T-helper 1 cell (primary cell): ENCODE measurements at regions not wholly inside any gene's neighbourhood (a gene's known extent, or its start where the extent isn't known, plus 50 kb on each side); places are given as distances from the start of the nearest gene placed in this dataset.

ENCODE experiments used
- DNase-seq, 5 donors: peaks; one replicate each; pipeline ENCODE4 v3.0.0-alpha.2; 2012 to 2020

- no peak for DNase-seq
Observed at GRCh38 chr9:14466429-14466818, 152.5 kb upstream of the NFIB start.

- no peak for DNase-seq
Observed at GRCh38 chr9:14462950-14463349, 149.0 kb upstream of the NFIB start.

- no peak for DNase-seq
Observed at GRCh38 chr9:14455243-14455642, 141.3 kb upstream of the NFIB start.

- DNase-seq, result no peak
Observed at GRCh38 chr9:14453286-14453685, 139.3 kb upstream of the NFIB start.

- no peak for DNase-seq
Observed at GRCh38 chr9:14452539-14452938, 138.6 kb upstream of the NFIB start.

GRCh38 chr9:14451949-14452348 is 138.0 kb upstream of the NFIB start:
- no peak for DNase-seq

GRCh38 chr9:14447103-14447502 is 133.2 kb upstream of the NFIB start:
- no peak for DNase-seq

- no peak for DNase-seq
Observed at GRCh38 chr9:14445946-14446345, 132.0 kb upstream of the NFIB start.

GRCh38 chr9:14442956-14443355 is 129.0 kb upstream of the NFIB start:
- no peak for DNase-seq

GRCh38 chr9:14441976-14442651 is 128.2 kb upstream of the NFIB start:
- no peak for DNase-seq

- DNase-seq, result no peak
Observed at GRCh38 chr9:14441115-14441514, 127.2 kb upstream of the NFIB start.

- DNase-seq, result no peak
Observed at GRCh38 chr9:14440062-14440461, 126.1 kb upstream of the NFIB start.

GRCh38 chr9:14439555-14439954 is 125.6 kb upstream of the NFIB start:
- no peak for DNase-seq

GRCh38 chr9:14438232-14439021 is 124.5 kb upstream of the NFIB start:
- no peak for DNase-seq

GRCh38 chr9:14437354-14438231 is 123.7 kb upstream of the NFIB start:
- DNase-seq, result no peak

- DNase-seq, result no peak
Observed at GRCh38 chr9:14435871-14436270, 121.9 kb upstream of the NFIB start.

- DNase-seq, result no peak
Observed at GRCh38 chr9:14434971-14435718, 121.2 kb upstream of the NFIB start.

- no peak for DNase-seq
Observed at GRCh38 chr9:14434158-14434504, 120.2 kb upstream of the NFIB start.

GRCh38 chr9:14433351-14434157 is 119.6 kb upstream of the NFIB start:
- DNase-seq, result no peak

GRCh38 chr9:14432666-14433350 is 118.9 kb upstream of the NFIB start:
- no peak for DNase-seq

GRCh38 chr9:14428781-14429230 is 114.9 kb upstream of the NFIB start:
- peak in 3 of 5 donors; percentile 4 to 6 (median 5) for DNase-seq
